GM06990 (cell line): ENCODE measurements at regions not wholly inside any gene's neighbourhood (a gene's known extent, or its start where the extent isn't known, plus 50 kb on each side); places are given as distances from the start of the nearest gene placed in this dataset.
"Not testable (repeated sequence)": the region's sequence is repeated elsewhere in the genome, so short reads cannot be mapped to it uniquely, and the experiment has no call there.

Experiments
- DNase-seq: peaks from one replicate; pipeline ENCODE4 v3.0.0-alpha.2; 2011; ENCODE audit not compliant: insufficient read length; ENCODE audit errors: extremely low read depth
- H3K27me3 ChIP-seq: replicated peaks from 2 replicates; pipeline ENCODE4 v1.6.0; 2011; ENCODE audit warnings: low read length; ENCODE audit not compliant: control insufficient read depth, insufficient read depth
- H3K36me3 ChIP-seq: 2 replicates; pipeline ENCODE4 v1.5.1; 2011; ENCODE audit warnings: low read length; ENCODE audit not compliant: control insufficient read depth, insufficient read depth
- H3K4me3 ChIP-seq: replicated peaks from 2 replicates; pipeline ENCODE4 v1.5.1; 2011; ENCODE audit warnings: low read depth, mild to moderate bottlenecking, control low read depth, low read length
- TF ChIP-seq, protein P1 (sequence below): IDR thresholded peaks from 2 replicates; pipeline ENCODE4 v1.5.1; 2011; ENCODE audit warnings: low read length, control low read depth, mild to moderate bottlenecking, inconsistent platforms; ENCODE audit not compliant: insufficient read depth, poor library complexity, severe bottlenecking

DNA sequence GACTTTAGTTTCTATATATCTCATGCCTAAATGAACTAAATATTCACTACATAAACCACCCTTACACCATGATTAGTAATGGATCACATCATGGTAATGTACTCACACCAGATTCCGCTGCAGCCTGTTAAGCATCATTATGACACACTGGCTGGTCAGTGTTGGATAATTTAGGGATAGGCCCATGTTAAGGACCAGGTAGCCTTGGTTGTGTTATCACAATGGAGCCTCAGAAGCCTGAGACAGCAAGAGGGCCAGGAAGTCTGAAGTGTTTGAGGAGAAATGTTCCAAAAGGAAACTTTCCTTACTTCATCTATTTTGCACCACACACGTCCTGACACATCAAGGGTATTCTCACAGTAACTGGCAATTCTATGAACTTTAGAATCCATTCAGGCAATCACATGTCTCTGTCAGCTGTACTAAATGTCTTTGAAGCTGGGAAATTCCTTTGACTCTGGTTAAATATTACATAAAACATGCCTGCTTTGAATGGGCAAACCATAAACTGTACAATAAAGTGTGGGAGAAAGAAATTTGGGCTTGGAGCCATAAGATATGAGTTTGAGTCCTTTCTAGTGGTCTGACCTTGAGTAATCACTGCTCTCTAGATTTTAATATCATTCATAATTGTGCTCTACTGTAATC, 105.3 kb upstream of the DPT start:
- DNase-seq = no peak
- no peaks in the 10 kb centered on the region for H3K36me3 ChIP-seq
- no peak overlapping the region for H3K4me3 ChIP-seq
- H3K27me3 ChIP-seq = no peaks in the 10 kb centered on the region
- TF ChIP-seq, protein P1, sequence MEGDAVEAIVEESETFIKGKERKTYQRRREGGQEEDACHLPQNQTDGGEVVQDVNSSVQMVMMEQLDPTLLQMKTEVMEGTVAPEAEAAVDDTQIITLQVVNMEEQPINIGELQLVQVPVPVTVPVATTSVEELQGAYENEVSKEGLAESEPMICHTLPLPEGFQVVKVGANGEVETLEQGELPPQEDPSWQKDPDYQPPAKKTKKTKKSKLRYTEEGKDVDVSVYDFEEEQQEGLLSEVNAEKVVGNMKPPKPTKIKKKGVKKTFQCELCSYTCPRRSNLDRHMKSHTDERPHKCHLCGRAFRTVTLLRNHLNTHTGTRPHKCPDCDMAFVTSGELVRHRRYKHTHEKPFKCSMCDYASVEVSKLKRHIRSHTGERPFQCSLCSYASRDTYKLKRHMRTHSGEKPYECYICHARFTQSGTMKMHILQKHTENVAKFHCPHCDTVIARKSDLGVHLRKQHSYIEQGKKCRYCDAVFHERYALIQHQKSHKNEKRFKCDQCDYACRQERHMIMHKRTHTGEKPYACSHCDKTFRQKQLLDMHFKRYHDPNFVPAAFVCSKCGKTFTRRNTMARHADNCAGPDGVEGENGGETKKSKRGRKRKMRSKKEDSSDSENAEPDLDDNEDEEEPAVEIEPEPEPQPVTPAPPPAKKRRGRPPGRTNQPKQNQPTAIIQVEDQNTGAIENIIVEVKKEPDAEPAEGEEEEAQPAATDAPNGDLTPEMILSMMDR = no peak

DNA sequence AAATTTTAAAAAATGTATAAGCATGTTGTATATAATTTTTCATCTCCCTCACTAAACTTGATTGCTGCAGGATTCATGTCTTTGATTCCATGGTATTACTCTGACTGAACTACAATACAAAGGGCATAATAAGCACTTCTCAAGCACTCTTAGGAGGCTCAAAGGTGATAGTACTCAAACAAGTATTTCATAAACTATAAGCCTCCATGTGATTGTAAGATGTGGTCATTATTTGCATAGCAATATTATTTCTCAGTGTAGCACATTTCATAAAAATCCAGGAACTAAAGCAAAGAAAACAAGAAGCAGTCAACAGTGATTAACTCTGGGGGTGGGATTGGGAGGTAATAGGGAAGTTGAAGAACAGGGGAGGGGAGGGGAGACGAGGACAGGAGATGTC, 106.2 kb upstream of the DPT start:
- Histone ChIP-seq H3K36me3 (no peaks in the 10 kb centered on the region), H3K27me3 (no peaks in the 10 kb centered on the region), H3K4me3 (no peak overlapping the region)
- TF ChIP-seq, protein P1 = no peak
- DNase-seq = no peak

DNA sequence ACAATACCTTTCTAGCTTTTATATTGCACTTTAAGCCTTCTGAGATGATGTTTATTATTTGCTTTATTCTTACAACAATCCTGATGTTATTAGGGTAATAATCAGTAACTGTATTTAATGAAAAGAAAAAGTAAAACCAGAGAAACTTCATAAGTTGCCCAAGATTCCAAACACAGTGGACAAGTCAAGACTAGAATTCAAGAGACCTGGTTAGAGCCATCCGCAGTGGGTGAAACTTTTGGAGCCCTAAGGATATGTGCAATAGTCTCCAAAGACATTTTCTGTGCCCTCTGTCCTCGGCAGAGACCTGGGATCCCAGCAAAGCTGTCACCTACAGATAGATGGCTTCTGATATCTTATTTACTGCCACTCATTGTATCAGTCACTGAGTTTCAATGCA, 106.8 kb upstream of the DPT start:
- no peak overlapping the region for H3K4me3 ChIP-seq
- no peak for DNase-seq
- TF ChIP-seq, protein P1 = no peak
- H3K27me3 ChIP-seq = no peaks in the 10 kb centered on the region
- no peaks in the 10 kb centered on the region for H3K36me3 ChIP-seq

DNA sequence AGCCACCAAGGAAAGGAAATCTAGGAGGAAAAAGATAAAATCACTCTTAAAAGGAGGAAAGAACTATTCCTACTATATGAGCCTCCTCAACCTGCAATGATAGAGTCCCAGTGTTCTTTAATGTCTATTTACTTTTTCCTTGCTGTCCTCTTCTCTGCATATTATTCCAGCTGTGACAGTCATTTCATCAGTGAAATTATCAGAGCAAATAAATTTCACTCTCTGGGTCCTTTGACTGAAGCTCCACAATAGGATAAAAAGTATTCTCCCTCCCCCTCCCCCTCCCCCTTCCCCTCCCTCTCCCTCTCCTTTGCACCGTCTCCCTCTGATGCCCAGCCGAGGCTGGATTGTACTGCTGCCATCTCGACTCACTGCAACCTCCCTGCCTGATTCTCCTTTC, 107.5 kb upstream of the DPT start:
- no peaks in the 10 kb centered on the region for H3K27me3 ChIP-seq
- DNase-seq = no peak
- no peaks in the 10 kb centered on the region for H3K36me3 ChIP-seq
- TF ChIP-seq, protein P1 = no peak
- no peak overlapping the region for H3K4me3 ChIP-seq

DNA sequence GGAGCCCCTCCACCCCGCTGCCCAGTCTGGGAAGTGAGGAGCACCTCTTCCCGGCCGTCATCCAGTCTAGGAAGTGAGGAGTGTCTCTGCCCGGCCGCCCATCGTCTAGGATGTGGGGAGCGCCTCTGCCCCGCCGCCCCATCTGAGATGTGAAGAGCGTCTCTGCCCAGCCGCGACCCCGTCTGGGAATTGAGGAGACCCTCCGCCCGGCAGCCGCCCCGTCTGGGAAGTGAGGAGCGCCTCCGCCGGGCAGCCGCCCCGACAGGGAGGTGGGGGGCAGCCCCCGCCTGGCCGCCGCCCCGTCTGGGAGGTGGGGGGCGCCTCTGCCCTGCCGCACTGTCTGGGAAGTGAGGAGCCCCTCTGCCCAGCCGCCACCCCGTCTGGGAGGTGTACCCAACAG, 108.2 kb upstream of the DPT start:
- H3K36me3 ChIP-seq, H3K27me3 ChIP-seq, H3K4me3 ChIP-seq, DNase-seq: not testable (repeated sequence)

DNA sequence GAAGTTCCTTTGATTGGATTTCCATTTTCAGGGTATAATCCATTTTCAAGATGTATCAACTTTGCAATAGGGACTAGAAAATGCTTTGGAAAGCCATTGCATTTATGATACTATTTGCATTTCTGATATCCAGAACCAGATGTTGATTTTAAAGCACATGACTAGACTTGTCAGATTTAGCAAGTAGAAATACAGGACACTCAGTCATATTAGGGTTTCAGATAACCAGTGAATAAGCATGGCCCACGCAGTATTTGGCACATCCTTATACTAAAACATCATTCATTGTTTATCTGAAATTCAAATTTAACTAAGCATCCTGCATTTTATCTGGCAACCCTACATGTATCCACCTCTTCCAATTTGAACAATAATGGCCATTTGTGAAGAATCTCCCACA, 113.3 kb upstream of the DPT start:
- TF ChIP-seq, protein P1 = no peak
- Histone ChIP-seq H3K4me3 (no peak overlapping the region), H3K36me3 (no peaks in the 10 kb centered on the region), H3K27me3 (no peaks in the 10 kb centered on the region)
- no peak for DNase-seq
